GM20000 (cell line): ENCODE measurements at regions not wholly inside any gene's neighbourhood (a gene's known extent, or its start where the extent isn't known, plus 50 kb on each side); places are given as distances from the start of the nearest gene placed in this dataset.

Source experiments
- DNase-seq: peaks from one replicate; pipeline ENCODE4 v3.0.0; 2012; ENCODE audit warnings: low spot score
- CTCF ChIP-seq: IDR thresholded peaks from 2 replicates; pipeline ENCODE4 v1.5.1; 2012; ENCODE audit warnings: mild to moderate bottlenecking, control low read depth; ENCODE audit errors: extremely low read depth, missing control alignments

- DNase-seq = no peak
- no peak for TF ChIP-seq CTCF
Observed at GRCh38 chr2:105449076-105449475, 50.2 kb upstream of the FHL2 start.
